Stimulated activated memory B cell treated with anti-CD40 and anti-IgM and Interleukin-4, amounts not matched to agents 10 μg/mL and 1 μg/mL and 100 μg/mL, for 72 hours (primary cell): ENCODE measurements at regions not wholly inside any gene's neighbourhood (a gene's known extent, or its start where the extent isn't known, plus 50 kb on each side); places are given as distances from the start of the nearest gene placed in this dataset.
"Not testable (repeated sequence)": the region's sequence is repeated elsewhere in the genome, so short reads cannot be mapped to it uniquely, and the experiment has no call there.

Source experiments
- ATAC-seq: fragments of 150-1000 bp; cut with Tn5 transposase; 2 replicates; pipeline ENCODE4 v1.10.0; 2021
- H3K27ac Mint-ChIP-seq: one replicate; pipeline ENCODE4 v1.8.0; 2022; ENCODE audit warnings: mild to moderate bottlenecking, mixed read lengths
- H3K27me3 Mint-ChIP-seq: one replicate; pipeline ENCODE4 v1.8.0; 2022; ENCODE audit warnings: mixed read lengths
- H3K36me3 Mint-ChIP-seq: one replicate; pipeline ENCODE4 v1.8.0; 2022; ENCODE audit warnings: mixed read lengths
- H3K4me1 Mint-ChIP-seq: one replicate; pipeline ENCODE4 v1.8.0; 2022; ENCODE audit warnings: mixed read lengths
- H3K4me3 Mint-ChIP-seq: one replicate; pipeline ENCODE4 v1.8.0; 2022; ENCODE audit warnings: mild to moderate bottlenecking, moderate library complexity, mixed read lengths
- H3K9me3 Mint-ChIP-seq: one replicate; pipeline ENCODE4 v1.8.0; 2022; ENCODE audit warnings: mixed read lengths

DNA sequence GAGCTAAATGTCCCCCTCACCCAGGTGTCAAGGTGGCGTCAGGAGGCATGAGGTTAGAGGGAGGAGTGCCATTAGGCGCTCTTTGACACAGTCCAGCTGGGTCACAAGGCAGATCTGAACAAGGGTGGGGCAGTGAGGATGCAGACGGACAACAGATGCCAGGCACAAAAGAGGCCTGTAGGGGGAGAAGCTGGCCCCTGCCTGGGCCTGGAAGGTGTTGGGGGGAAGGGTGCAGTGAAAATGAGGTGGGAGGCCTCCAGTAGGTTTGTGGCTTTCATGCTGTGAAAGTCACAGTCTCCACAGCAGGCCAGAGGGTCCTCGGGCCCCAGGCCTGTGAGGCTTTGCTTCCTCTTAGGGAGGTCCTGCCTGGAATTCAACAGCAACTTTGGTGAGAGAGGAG, 85.0 kb upstream of the PLET1 start:
- Mint-ChIP-seq H3K36me3 (peaks cover 7% of the 10 kb centered on the region), H3K4me1 (no peaks in the 10 kb centered on the region), H3K27ac (no peak overlapping the region), H3K9me3 (no peaks in the 10 kb centered on the region), H3K4me3 (no peak overlapping the region), H3K27me3 (no peaks in the 10 kb centered on the region)
- no peak for ATAC-seq

DNA sequence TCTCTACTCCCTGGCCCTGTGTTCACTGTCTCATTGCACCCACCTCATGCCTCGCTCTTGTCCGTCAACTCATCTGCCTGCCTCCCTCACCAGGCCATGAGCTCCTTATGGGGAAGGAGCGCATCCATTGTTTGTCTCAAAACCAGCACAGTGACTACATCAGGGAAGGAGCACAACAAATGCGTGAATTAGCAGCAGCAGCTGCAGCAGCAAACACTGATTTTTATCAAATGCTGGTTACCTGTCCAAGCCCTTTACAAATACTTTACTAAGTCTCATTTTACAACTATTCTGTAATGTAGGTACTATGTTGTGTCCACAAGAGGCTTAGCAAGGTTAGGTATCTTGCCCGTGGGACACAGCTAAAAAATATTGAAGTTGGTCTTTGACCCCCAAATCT, 85.9 kb upstream of the PLET1 start:
- H3K9me3 Mint-ChIP-seq, result no peaks in the 10 kb centered on the region
- no peaks in the 10 kb centered on the region for H3K27me3 Mint-ChIP-seq
- ATAC-seq, result no peak
- H3K4me1 Mint-ChIP-seq, result no peaks in the 10 kb centered on the region
- H3K27ac Mint-ChIP-seq, result no peak overlapping the region
- H3K36me3 Mint-ChIP-seq, result peaks cover 7% of the 10 kb centered on the region
- H3K4me3 Mint-ChIP-seq, result no peak overlapping the region

DNA sequence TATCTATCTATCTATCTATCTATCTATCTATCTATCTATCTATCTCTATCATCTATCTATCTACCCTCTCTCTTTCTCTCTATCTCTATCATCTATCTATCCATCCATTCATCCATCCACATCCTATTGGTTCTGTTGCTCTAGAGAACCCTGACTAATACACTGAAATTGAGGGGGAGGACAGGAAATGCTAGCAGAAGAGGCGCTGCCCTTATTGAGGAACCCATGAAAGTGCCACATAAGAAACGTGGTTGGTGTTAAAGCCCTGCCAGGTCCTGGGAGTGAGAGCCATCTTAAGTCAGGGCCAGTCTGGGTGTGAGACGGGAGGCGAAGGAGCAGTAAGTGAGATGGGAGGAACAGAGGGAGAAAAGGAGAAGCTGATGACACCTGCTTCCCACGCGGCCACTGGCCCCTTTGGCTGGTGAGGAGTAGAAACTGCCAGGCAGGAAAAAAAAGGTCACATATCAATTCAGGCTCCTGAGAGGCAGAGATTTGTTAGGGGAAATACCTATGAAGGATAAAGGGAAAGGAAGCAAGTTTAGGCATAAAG, 87.9 kb upstream of the PLET1 start:
- no peaks in the 10 kb centered on the region for H3K9me3 Mint-ChIP-seq
- H3K27me3 Mint-ChIP-seq, result no peaks in the 10 kb centered on the region
- no peak overlapping the region for H3K4me3 Mint-ChIP-seq
- H3K36me3 Mint-ChIP-seq, result no peaks in the 10 kb centered on the region
- no peak overlapping the region for H3K27ac Mint-ChIP-seq
- no peak for ATAC-seq
- H3K4me1 Mint-ChIP-seq, result no peaks in the 10 kb centered on the region

DNA sequence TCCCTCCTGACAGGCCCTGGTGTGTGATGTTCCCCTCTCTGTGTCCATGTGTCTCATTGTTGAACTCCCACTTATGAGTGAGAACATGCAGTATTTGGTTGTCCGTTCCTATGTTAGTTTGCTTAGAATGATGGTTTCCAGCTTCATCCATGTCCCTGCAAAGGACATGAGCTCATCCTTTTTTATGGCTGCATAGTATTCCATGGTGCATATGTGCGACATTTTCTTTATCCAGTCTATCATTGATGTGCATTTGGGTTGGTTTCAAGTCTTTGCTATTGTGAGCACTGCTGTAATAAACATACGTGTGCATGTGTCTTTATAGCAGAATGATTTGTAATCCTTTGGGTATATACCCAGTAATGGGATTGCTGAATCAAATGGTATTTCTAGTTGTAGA, 90.8 kb upstream of the PLET1 start:
- H3K27me3 Mint-ChIP-seq, result not testable (repeated sequence)

DNA sequence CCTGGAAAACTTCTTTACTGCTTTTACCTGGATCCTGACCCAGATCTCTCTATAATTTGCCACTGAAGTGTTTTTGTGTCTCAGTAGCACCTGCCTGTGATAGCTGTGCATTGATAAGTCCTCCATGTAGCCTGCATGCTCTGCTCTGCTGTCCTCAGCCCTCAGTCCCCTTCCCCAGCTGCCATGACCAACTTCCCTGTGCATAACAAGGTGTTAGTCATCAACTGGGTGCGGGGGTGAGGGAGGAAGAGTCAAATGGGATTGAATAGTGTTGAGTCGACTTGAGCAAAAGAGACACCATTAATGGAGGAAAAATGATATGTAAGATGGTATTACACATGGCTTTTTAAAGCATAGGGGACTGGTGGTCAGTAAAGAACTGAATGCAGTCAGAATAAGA, 92.2 kb upstream of the PLET1 start:
- no peaks in the 10 kb centered on the region for H3K9me3 Mint-ChIP-seq
- H3K27ac Mint-ChIP-seq, result no peak overlapping the region
- no peaks in the 10 kb centered on the region for H3K36me3 Mint-ChIP-seq
- no peak for ATAC-seq
- H3K27me3 Mint-ChIP-seq, result no peaks in the 10 kb centered on the region
- H3K4me3 Mint-ChIP-seq, result no peak overlapping the region
- no peaks in the 10 kb centered on the region for H3K4me1 Mint-ChIP-seq

More for the DNA sequence above, 90.8 kb upstream of the PLET1 start:
- H3K9me3 Mint-ChIP-seq, ATAC-seq, H3K36me3 Mint-ChIP-seq, H3K4me1 Mint-ChIP-seq, H3K27ac Mint-ChIP-seq, H3K4me3 Mint-ChIP-seq: not testable (repeated sequence)

DNA sequence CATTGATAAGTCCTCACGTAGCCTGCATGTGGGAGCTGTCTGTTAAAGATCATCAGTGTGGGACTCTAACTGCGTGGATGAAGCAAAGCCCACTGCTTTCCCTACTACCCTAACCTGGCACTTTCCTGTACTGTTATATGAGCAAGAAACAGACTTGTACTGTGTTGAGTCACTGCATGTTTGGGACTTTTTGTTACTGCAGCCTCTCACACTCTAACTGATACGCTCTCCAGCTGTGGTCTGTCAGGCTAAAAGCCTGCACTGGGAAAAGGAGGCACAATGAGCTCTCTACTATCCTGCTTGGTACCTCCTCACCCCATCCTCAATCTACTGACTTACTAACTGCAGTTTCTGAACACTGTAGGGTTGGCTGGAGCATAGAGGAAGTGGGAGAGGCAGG, 93.7 kb upstream of the PLET1 start:
- no peaks in the 10 kb centered on the region for H3K4me1 Mint-ChIP-seq
- ATAC-seq, result no peak
- no peaks in the 10 kb centered on the region for H3K36me3 Mint-ChIP-seq
- H3K27ac Mint-ChIP-seq, result no peak overlapping the region
- no peak overlapping the region for H3K4me3 Mint-ChIP-seq
- no peaks in the 10 kb centered on the region for H3K9me3 Mint-ChIP-seq
- H3K27me3 Mint-ChIP-seq, result no peaks in the 10 kb centered on the region

DNA sequence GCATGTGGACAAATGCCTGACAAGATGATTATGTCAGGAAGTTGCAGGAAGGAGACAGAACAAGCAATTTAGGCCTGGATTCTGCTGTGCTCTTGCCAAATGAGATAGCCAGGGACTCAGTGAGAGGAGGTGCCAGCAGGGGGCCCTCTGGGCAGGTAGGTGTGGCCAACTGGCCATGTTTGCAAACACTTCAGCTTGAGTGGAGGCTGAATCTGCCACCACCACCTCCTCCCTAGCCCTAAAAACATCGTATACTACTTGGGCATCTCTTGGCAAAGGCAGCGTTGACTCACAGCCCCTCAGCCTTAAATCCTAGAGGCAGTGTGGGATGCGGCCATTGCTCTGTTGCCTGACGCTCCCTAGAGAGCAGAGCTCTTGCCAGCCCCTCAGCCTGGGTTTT, 95.1 kb upstream of the PLET1 start:
- no peaks in the 10 kb centered on the region for H3K27me3 Mint-ChIP-seq
- no peak overlapping the region for H3K27ac Mint-ChIP-seq
- no peaks in the 10 kb centered on the region for H3K9me3 Mint-ChIP-seq
- no peak for ATAC-seq
- no peaks in the 10 kb centered on the region for H3K4me1 Mint-ChIP-seq
- no peaks in the 10 kb centered on the region for H3K36me3 Mint-ChIP-seq
- no peak overlapping the region for H3K4me3 Mint-ChIP-seq

DNA sequence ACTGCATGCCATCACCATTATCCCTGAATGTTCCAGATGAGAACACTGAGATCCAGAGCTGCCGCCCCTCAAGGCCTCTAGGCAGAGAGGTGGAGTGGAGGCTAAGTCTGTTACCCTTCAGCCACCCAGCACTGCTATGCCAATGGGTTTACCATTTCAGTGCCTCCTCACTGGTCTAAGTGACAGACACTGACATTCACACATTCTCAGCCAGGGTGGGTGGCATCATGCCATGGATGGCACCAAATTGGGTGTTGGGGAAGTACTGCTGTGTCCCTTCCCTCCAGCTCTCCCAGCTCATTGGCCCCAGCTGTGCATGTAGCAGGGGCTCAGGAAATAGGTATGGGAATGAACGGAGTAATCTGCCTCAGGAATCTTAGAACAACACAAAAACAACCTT, 96.8 kb upstream of the PLET1 start:
- Mint-ChIP-seq H3K27ac (no peak overlapping the region), H3K4me3 (no peak overlapping the region), H3K27me3 (no peaks in the 10 kb centered on the region), H3K4me1 (no peaks in the 10 kb centered on the region), H3K36me3 (no peaks in the 10 kb centered on the region), H3K9me3 (no peaks in the 10 kb centered on the region)
- ATAC-seq, result no peak

DNA sequence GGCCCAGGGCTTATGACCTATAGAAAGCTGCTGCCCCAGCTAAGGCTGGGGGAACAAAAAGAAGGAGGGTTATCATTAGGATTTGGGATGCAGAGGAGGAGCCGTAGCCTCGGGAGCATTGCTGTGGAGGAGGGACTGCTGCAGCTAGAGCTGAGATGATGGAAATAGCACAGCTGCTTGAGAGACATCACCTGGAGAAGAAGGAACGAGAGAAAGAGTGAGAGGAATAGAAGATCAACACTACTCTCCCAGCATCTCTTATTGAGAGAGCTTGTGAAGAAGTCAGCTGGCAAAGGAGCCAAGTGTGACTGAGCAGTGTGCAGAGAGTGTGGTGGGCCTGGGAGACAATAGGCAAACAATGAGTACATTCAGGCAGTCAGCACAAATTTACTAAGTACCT, 100.7 kb upstream of the PLET1 start:
- no peaks in the 10 kb centered on the region for H3K9me3 Mint-ChIP-seq
- no peak overlapping the region for H3K4me3 Mint-ChIP-seq
- H3K27me3 Mint-ChIP-seq, result no peaks in the 10 kb centered on the region
- no peaks in the 10 kb centered on the region for H3K4me1 Mint-ChIP-seq
- no peak overlapping the region for H3K27ac Mint-ChIP-seq
- no peak for ATAC-seq
- peaks cover 5% of the 10 kb centered on the region for H3K36me3 Mint-ChIP-seq

DNA sequence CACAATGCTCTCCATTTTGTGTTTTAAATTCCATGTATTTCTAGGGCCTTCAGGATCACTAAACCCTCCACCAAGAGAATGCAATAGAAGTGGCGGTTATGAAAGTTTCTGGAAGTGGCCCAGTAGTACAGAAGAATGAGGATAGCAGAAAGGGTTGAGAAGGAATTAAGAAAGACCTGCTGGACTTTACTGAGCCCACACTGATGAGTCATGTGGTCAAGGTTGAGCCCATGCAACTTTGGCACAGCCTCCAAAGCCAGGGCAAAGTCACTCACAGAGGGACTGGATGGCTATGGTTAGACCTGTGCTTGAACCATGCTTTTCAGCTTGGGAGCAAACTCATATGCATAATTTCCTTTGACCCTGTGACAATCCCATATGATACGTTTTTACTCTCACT, 102.9 kb upstream of the PLET1 start:
- H3K36me3 Mint-ChIP-seq, result peaks cover 5% of the 10 kb centered on the region
- no peaks in the 10 kb centered on the region for H3K27me3 Mint-ChIP-seq
- no peaks in the 10 kb centered on the region for H3K9me3 Mint-ChIP-seq
- no peaks in the 10 kb centered on the region for H3K4me1 Mint-ChIP-seq
- H3K4me3 Mint-ChIP-seq, result no peak overlapping the region
- ATAC-seq, result no peak
- no peak overlapping the region for H3K27ac Mint-ChIP-seq

DNA sequence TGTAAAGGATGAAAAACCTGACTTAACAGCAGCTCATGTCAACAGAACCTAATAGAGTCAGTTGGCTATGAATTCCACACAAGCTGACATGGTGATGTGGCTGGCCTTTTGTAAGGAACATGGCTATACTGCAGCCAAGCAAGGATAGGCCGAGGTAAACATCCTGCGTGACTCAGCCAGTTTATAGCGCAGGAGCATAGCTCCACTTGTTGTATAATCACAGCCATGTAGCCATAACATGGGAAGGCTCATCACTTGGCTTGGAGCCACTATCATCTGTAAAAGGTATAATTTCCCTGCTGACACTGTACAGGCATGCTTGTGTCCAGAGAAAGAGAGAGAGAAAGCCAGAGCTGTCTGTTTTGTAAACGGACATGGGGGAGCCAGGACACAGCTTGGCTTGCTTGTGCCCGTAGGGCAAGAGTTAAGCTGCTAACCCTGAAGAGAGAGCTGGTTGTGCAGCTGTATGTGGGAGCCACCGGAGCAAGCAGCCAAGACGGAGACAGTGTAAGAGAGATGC, 104.4 kb upstream of the PLET1 start:
- H3K27ac Mint-ChIP-seq, result no peak overlapping the region
- H3K9me3 Mint-ChIP-seq, result no peaks in the 10 kb centered on the region
- no peak overlapping the region for H3K4me3 Mint-ChIP-seq
- no peaks in the 10 kb centered on the region for H3K4me1 Mint-ChIP-seq
- H3K36me3 Mint-ChIP-seq, result peaks cover 5% of the 10 kb centered on the region
- H3K27me3 Mint-ChIP-seq, result no peaks in the 10 kb centered on the region
- no peak for ATAC-seq

DNA sequence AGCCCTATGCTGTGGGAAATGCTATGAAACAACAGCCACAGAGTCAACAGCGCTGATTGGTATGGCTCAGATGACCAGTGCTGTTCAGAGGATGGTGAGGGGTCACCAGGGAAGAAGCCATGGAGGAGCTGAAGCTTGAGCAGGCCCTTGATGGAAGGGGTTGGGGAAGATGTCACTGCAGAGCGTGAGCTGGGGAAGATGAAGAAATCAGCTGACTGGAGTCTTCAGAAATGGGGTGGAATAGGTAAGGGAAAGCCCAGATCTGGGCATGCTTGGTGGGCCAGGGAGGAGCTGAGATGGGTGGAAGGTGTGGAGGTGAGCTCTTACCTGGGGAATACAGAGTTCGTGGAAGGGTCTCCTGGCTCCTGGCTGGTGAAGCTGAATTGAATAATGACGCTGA, 105.4 kb upstream of the PLET1 start:
- Mint-ChIP-seq H3K36me3 (peaks cover 5% of the 10 kb centered on the region), H3K9me3 (no peaks in the 10 kb centered on the region), H3K4me3 (no peak overlapping the region), H3K27ac (no peak overlapping the region), H3K27me3 (no peaks in the 10 kb centered on the region), H3K4me1 (no peaks in the 10 kb centered on the region)
- ATAC-seq, result no peak

DNA sequence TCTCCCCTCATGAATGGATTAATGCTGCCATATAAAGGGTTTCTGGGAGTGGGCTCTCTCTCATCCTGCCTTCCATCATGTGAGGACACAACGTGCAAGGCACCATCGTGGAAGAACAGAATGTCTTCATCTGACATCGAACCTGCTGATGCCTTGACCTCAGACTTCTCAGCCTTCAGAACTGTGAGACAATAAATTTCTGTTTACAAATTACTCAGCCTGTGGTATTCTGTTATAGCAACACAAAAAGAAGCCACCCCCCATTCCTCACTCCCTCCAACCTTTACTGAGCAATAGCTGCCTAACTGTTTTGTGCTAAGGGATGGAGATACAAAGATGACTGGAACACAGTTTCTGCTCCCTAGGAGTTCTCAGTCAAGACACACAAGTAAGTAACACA, 106.1 kb upstream of the PLET1 start:
- no peaks in the 10 kb centered on the region for H3K4me1 Mint-ChIP-seq
- H3K27ac Mint-ChIP-seq, result no peak overlapping the region
- H3K27me3 Mint-ChIP-seq, result no peaks in the 10 kb centered on the region
- ATAC-seq, result no peak
- peaks cover 5% of the 10 kb centered on the region for H3K36me3 Mint-ChIP-seq
- H3K9me3 Mint-ChIP-seq, result no peaks in the 10 kb centered on the region
- H3K4me3 Mint-ChIP-seq, result no peak overlapping the region

DNA sequence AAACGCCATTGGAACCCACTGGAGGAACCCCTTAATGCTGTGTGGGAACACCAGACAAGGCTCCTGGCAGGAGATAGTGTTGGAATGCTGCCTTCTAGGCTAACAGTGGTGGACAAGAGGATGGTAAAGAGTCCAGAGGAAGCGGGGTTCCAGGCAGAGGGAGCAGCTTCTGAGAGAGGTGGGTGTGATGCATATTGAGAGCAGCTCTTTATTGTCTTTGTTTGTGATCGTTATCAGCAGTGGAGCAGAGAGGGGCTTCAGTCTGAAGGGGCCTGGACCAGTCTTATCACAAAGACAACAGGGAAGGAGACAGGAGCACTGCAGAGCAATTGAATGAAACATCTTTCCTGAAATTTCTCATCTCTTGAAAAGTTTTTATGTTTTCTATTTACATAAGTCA, 106.8 kb upstream of the PLET1 start:
- Mint-ChIP-seq H3K27me3 (no peaks in the 10 kb centered on the region), H3K36me3 (peaks cover 5% of the 10 kb centered on the region), H3K27ac (no peak overlapping the region), H3K4me1 (no peaks in the 10 kb centered on the region), H3K9me3 (peaks cover 2% of the 10 kb centered on the region), H3K4me3 (no peak overlapping the region)
- ATAC-seq, result no peak

DNA sequence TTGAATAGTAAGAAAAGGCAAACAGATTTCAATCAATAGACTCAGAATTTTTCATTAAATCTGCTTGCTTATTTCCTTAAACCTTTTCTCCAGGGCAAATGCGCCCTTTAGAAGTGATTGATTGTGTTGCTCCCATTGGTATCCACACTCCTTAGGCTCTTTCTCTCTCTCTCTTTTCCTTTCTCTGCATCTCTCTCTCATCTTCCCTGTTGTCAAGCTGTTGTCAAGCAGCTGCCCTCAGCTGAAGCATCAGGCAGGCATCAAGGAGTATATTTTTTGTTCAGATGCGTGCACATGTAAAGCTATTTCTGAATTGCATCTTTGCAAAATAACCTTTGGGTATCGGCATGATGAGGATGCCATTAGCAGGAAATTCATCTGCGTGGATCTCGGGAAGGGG, 107.2 kb upstream of the PLET1 start:
- no peak for ATAC-seq
- H3K36me3 Mint-ChIP-seq, result peaks cover 5% of the 10 kb centered on the region
- no peak overlapping the region for H3K27ac Mint-ChIP-seq
- peaks cover 2% of the 10 kb centered on the region for H3K9me3 Mint-ChIP-seq
- H3K4me1 Mint-ChIP-seq, result no peaks in the 10 kb centered on the region
- H3K27me3 Mint-ChIP-seq, result no peaks in the 10 kb centered on the region
- H3K4me3 Mint-ChIP-seq, result no peak overlapping the region

DNA sequence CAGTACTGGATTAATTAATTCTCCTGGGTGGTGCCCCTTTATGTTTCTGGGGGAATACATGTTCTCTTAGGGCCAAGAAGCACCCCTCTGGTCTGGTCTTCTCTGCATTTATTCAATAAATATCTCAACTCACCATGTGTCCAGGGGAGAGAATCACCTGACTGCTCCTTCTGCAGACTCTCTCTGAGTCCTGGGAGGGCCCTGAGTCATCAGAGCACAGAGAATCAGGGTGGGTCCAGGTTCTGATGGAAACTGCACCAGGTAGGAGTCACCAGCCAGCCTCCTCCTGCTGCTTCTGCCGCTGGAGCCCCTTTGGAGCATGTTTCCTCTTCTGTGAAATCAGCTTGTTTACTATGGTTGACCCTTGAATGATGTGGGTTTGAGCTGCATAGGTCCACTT, 107.7 kb upstream of the PLET1 start:
- H3K4me1 Mint-ChIP-seq, result no peaks in the 10 kb centered on the region
- peaks cover 5% of the 10 kb centered on the region for H3K36me3 Mint-ChIP-seq
- no peak overlapping the region for H3K4me3 Mint-ChIP-seq
- ATAC-seq, result no peak
- H3K27ac Mint-ChIP-seq, result no peak overlapping the region
- H3K27me3 Mint-ChIP-seq, result no peaks in the 10 kb centered on the region
- H3K9me3 Mint-ChIP-seq, result peaks cover 2% of the 10 kb centered on the region

DNA sequence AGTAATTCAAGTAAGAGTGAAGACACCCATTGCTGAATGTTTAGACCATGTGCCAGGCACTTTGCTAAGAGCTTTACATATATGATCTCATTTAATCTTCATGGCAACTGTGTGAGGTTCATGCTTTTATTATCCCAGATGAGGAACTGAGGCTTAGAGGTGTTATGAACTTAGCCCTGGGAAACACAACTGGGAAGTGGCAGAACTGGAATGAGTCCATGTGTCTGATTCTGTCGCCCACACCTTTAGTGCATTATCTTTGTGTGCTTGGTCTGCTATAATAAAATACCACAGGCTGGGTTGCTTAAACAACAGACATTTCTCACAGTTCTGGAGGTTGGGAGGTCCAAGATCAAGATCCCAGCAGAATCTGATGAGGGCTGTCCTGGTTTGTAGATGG, 108.7 kb upstream of the PLET1 start:
- Mint-ChIP-seq H3K27me3 (no peaks in the 10 kb centered on the region), H3K27ac (no peak overlapping the region), H3K4me1 (no peaks in the 10 kb centered on the region), H3K9me3 (peaks cover 2% of the 10 kb centered on the region), H3K36me3 (peaks cover 5% of the 10 kb centered on the region), H3K4me3 (no peak overlapping the region)
- ATAC-seq, result no peak
